CD4-positive, CD25-positive, alpha-beta regulatory T cell (primary cell): ENCODE measurements at regions not wholly inside any gene's neighbourhood (a gene's known extent, or its start where the extent isn't known, plus 50 kb on each side); places are given as distances from the start of the nearest gene placed in this dataset.

Source experiments
- ATAC-seq, 2 donors: fragments of 150-1000 bp; cut with Tn5 transposase; one replicate each; pipeline ENCODE4 v1.10.0; 2021; ENCODE audit warnings: low read depth in 2 of 2, moderate number of reproducible peaks in 2 of 2, moderate library complexity in 1 of 2
- DNase-seq, 3 donors: peaks; one replicate each; pipeline versions ENCODE4 v3.0.0 to v3.0.0-alpha.2; 2012 to 2022; ENCODE audit warnings: mixed read lengths in 1 of 3
- H3K27ac ChIP-seq: one replicate; pipeline ENCODE4 v1.7.0; 2013; ENCODE audit warnings: mild to moderate bottlenecking, low read length; ENCODE audit not compliant: insufficient read depth, poor library complexity, severe bottlenecking
- H3K27me3 ChIP-seq: one replicate; pipeline ENCODE4 v1.7.0; 2013; ENCODE audit warnings: low read length; ENCODE audit not compliant: control insufficient read depth, insufficient read depth
- H3K36me3 ChIP-seq: one replicate; pipeline ENCODE4 v1.7.0; 2013; ENCODE audit warnings: mild to moderate bottlenecking, low read length, moderate library complexity; ENCODE audit not compliant: control insufficient read depth, insufficient read depth
- H3K4me1 ChIP-seq: 2 replicates; pipeline ENCODE4 v1.7.0; 2013; ENCODE audit warnings: mild to moderate bottlenecking, low read length; ENCODE audit not compliant: insufficient read depth, control insufficient read depth, poor library complexity, severe bottlenecking
- H3K4me3 ChIP-seq: one replicate; pipeline ENCODE4 v1.7.0; 2013; ENCODE audit warnings: low read depth, mild to moderate bottlenecking, low read length, moderate library complexity
- H3K9me3 ChIP-seq, 2 experiments: 1 replicate in 1 of 2; 2 replicates in 1 of 2; pipeline ENCODE4 v1.7.0; 2013; ENCODE audit warnings: low read length in 2 of 2, mild to moderate bottlenecking in 1 of 2, moderate library complexity in 1 of 2; ENCODE audit not compliant: control insufficient read depth in 2 of 2
- H3K27ac Mint-ChIP-seq, 3 donors: one replicate each; pipeline ENCODE4 v1.8.0; 2020 to 2022; ENCODE audit warnings: mild to moderate bottlenecking in 3 of 3, mixed read lengths in 3 of 3, moderate library complexity in 2 of 3
- H3K27me3 Mint-ChIP-seq: one replicate; pipeline ENCODE4 v1.8.0; 2022; ENCODE audit warnings: mild to moderate bottlenecking, mixed read lengths
- H3K36me3 Mint-ChIP-seq: one replicate; pipeline ENCODE4 v1.8.0; 2020; ENCODE audit warnings: mixed read lengths
- H3K4me1 Mint-ChIP-seq, 4 donors: one replicate each; pipeline ENCODE4 v1.8.0; 2020 to 2022; ENCODE audit warnings: mixed read lengths in 4 of 4, mild to moderate bottlenecking in 1 of 4
- H3K4me3 Mint-ChIP-seq, 4 donors: one replicate each; pipeline ENCODE4 v1.8.0; 2020 to 2022; ENCODE audit warnings: mild to moderate bottlenecking in 4 of 4, mixed read lengths in 4 of 4, moderate library complexity in 3 of 4
- H3K9me3 Mint-ChIP-seq, 7 donors: one replicate each; pipeline ENCODE4 v1.8.0; 2020 to 2022; ENCODE audit warnings: mixed read lengths in 7 of 7, mild to moderate bottlenecking in 3 of 7, moderate library complexity in 2 of 7

GRCh38 chr18:44516450-44516849 lies 164.2 kb upstream of the SETBP1 start:
- Mint-ChIP-seq H3K9me3 (peaks cover 0 to 11% (median 0%) of the 10 kb centered on the region in 7 donors), H3K4me3 (no peak overlapping the region), H3K4me1 (no peaks in the 10 kb centered on the region), H3K36me3 (no peaks in the 10 kb centered on the region), H3K27ac (no peak overlapping the region), H3K27me3 (no peaks in the 10 kb centered on the region)
- Histone ChIP-seq H3K9me3 (no peaks in the 10 kb centered on the region), H3K27me3 (no peaks in the 10 kb centered on the region), H3K4me3 (no peak overlapping the region), H3K36me3 (no peaks in the 10 kb centered on the region), H3K27ac (no peak overlapping the region), H3K4me1 (no peaks in the 10 kb centered on the region)
- no peak for DNase-seq
- no peak for ATAC-seq

- Mint-ChIP-seq H3K27me3 (no peaks in the 10 kb centered on the region), H3K4me1 (no peaks in the 10 kb centered on the region)
- ATAC-seq = no peak
These were observed 163.6 kb upstream of the SETBP1 start for GRCh38 chr18:44517136-44517535.

GRCh38 chr18:44518091-44518615 lies 162.5 kb upstream of the SETBP1 start:
- Mint-ChIP-seq H3K27me3 (peaks cover 4% of the 10 kb centered on the region), H3K4me3 (no peak overlapping the region), H3K36me3 (no peaks in the 10 kb centered on the region), H3K27ac (no peak overlapping the region), H3K9me3 (peaks cover 0 to 10% (median 0%) of the 10 kb centered on the region in 7 donors), H3K4me1 (no peaks in the 10 kb centered on the region)
- Histone ChIP-seq H3K27me3 (no peaks in the 10 kb centered on the region), H3K9me3 (no peaks in the 10 kb centered on the region), H3K4me3 (no peak overlapping the region), H3K27ac (no peak overlapping the region), H3K4me1 (no peaks in the 10 kb centered on the region), H3K36me3 (no peaks in the 10 kb centered on the region)
- DNase-seq = no peak
- no peak for ATAC-seq

More at GRCh38 chr18:44517136-44517535, 163.6 kb upstream of the SETBP1 start:
- no peaks in the 10 kb centered on the region for H3K36me3 ChIP-seq
- Mint-ChIP-seq H3K4me3 (no peak overlapping the region), H3K27ac (no peak overlapping the region), H3K9me3 (peaks cover 0 to 12% (median 0%) of the 10 kb centered on the region in 7 donors), H3K36me3 (no peaks in the 10 kb centered on the region)
- DNase-seq = no peak
- no peaks in the 10 kb centered on the region for H3K4me1 ChIP-seq
- H3K27ac ChIP-seq = no peak overlapping the region
- no peaks in the 10 kb centered on the region for H3K9me3 ChIP-seq
- H3K27me3 ChIP-seq = no peaks in the 10 kb centered on the region
- no peak overlapping the region for H3K4me3 ChIP-seq

- H3K4me1 Mint-ChIP-seq = no peaks in the 10 kb centered on the region
- no peak overlapping the region for H3K27ac ChIP-seq
- H3K36me3 ChIP-seq = no peaks in the 10 kb centered on the region
- H3K27me3 ChIP-seq = no peaks in the 10 kb centered on the region
- DNase-seq = no peak
- H3K27ac Mint-ChIP-seq = no peak overlapping the region
- ATAC-seq = no peak
- no peak overlapping the region for H3K4me3 Mint-ChIP-seq
- H3K9me3 Mint-ChIP-seq = peaks cover 0 to 9% (median 0%) of the 10 kb centered on the region in 7 donors
- H3K27me3 Mint-ChIP-seq = peaks cover 4% of the 10 kb centered on the region
- no peaks in the 10 kb centered on the region for H3K9me3 ChIP-seq
- H3K36me3 Mint-ChIP-seq = no peaks in the 10 kb centered on the region
- H3K4me1 ChIP-seq = no peaks in the 10 kb centered on the region
- H3K4me3 ChIP-seq = no peak overlapping the region
These were observed 162.0 kb upstream of the SETBP1 start for GRCh38 chr18:44518666-44519065.

GRCh38 chr18:44520981-44521667 lies 159.6 kb upstream of the SETBP1 start:
- Mint-ChIP-seq H3K27me3 (peaks cover 4% of the 10 kb centered on the region), H3K9me3 (peaks cover 0 to 9% (median 0%) of the 10 kb centered on the region in 7 donors), H3K4me3 (no peak overlapping the region), H3K4me1 (no peaks in the 10 kb centered on the region), H3K27ac (no peak overlapping the region), H3K36me3 (no peaks in the 10 kb centered on the region)
- H3K36me3 ChIP-seq = no peaks in the 10 kb centered on the region
- no peak overlapping the region for H3K4me3 ChIP-seq
- no peaks in the 10 kb centered on the region for H3K9me3 ChIP-seq
- ATAC-seq (no peak), DNase-seq (no peak)
- H3K27ac ChIP-seq = no peak overlapping the region
- H3K27me3 ChIP-seq = no peaks in the 10 kb centered on the region
- H3K4me1 ChIP-seq = no peaks in the 10 kb centered on the region

- DNase-seq = no peak
- H3K36me3 Mint-ChIP-seq = no peaks in the 10 kb centered on the region
- Histone ChIP-seq H3K27ac (no peak overlapping the region), H3K4me1 (no peaks in the 10 kb centered on the region), H3K9me3 (no peaks in the 10 kb centered on the region), H3K36me3 (no peaks in the 10 kb centered on the region), H3K27me3 (no peaks in the 10 kb centered on the region), H3K4me3 (no peak overlapping the region)
- H3K9me3 Mint-ChIP-seq = peaks cover 0 to 7% (median 0%) of the 10 kb centered on the region in 7 donors
- no peak for ATAC-seq
- H3K27ac Mint-ChIP-seq = no peak overlapping the region
- no peaks in the 10 kb centered on the region for H3K4me1 Mint-ChIP-seq
- no peak overlapping the region for H3K4me3 Mint-ChIP-seq
- peaks cover 4% of the 10 kb centered on the region for H3K27me3 Mint-ChIP-seq
These were observed 159.0 kb upstream of the SETBP1 start for GRCh38 chr18:44521668-44522022.

GRCh38 chr18:44526705-44527415 lies 153.8 kb upstream of the SETBP1 start:
- Histone ChIP-seq H3K4me3 (no peak overlapping the region), H3K27me3 (no peaks in the 10 kb centered on the region), H3K36me3 (no peaks in the 10 kb centered on the region), H3K4me1 (no peaks in the 10 kb centered on the region), H3K27ac (no peak overlapping the region), H3K9me3 (no peaks in the 10 kb centered on the region)
- Mint-ChIP-seq H3K27me3 (peaks cover 4% of the 10 kb centered on the region), H3K4me1 (no peaks in the 10 kb centered on the region), H3K9me3 (peaks cover 0 to 4% (median 1%) of the 10 kb centered on the region in 7 donors), H3K36me3 (no peaks in the 10 kb centered on the region), H3K4me3 (no peak overlapping the region), H3K27ac (no peak overlapping the region)
- no peak for ATAC-seq
- no peak for DNase-seq
